GM23248 (cell line): ENCODE measurements at regions not wholly inside any gene's neighbourhood (a gene's known extent, or its start where the extent isn't known, plus 50 kb on each side); places are given as distances from the start of the nearest gene placed in this dataset.

Experiments used
- EZH2 ChIP-seq: fragments of 200-600 bp; sonication (generic); IDR thresholded peaks from 2 replicates; pipeline ENCODE4 v1.6.1; 2018; ENCODE audit warnings: antibody characterized with exemption, mild to moderate bottlenecking; ENCODE audit not compliant: insufficient read depth, poor library complexity, severe bottlenecking
- EZH2phosphoT487 ChIP-seq: fragments of 200-600 bp; sonication (generic); IDR thresholded peaks from 2 replicates; pipeline ENCODE4 v1.6.1; 2018; ENCODE audit warnings: antibody characterized with exemption, moderate library complexity, mild to moderate bottlenecking, low read depth; ENCODE audit not compliant: insufficient read depth

GRCh38 chr5:2522372-2522771 lies 229.1 kb downstream of the IRX2 start:
- no peak for TF ChIP-seq EZH2phosphoT487
- TF ChIP-seq EZH2: no peak
